H9 (cell line): ENCODE measurements at regions not wholly inside any gene's neighbourhood (a gene's known extent, or its start where the extent isn't known, plus 50 kb on each side); places are given as distances from the start of the nearest gene placed in this dataset.

Experiments
- DNase-seq: peaks from one replicate; pipeline ENCODE4 v3.0.0-alpha.2; 2017
- H2AFZ ChIP-seq: one replicate; pipeline ENCODE4 v1.6.1; 2013; ENCODE audit warnings: mild to moderate bottlenecking, low read length, control low read depth, moderate library complexity
- H2AK5ac ChIP-seq: 2 replicates; pipeline ENCODE4 v1.6.1; 2013; ENCODE audit warnings: low read length, control low read depth, mixed read lengths; ENCODE audit not compliant: insufficient read length
- H2BK120ac ChIP-seq: one replicate; pipeline ENCODE4 v1.6.1; 2013; ENCODE audit warnings: low read depth, mild to moderate bottlenecking, low read length, control low read depth, inconsistent platforms; ENCODE audit not compliant: poor library complexity, severe bottlenecking
- H2BK12ac ChIP-seq: 2 replicates; pipeline ENCODE4 v1.6.1; 2013; ENCODE audit warnings: low read length, control low read depth, mixed read lengths, low read depth; ENCODE audit not compliant: insufficient read length
- H2BK15ac ChIP-seq: 2 replicates; pipeline ENCODE4 v1.6.1; 2013; ENCODE audit warnings: low read depth, low read length, control low read depth
- H2BK20ac ChIP-seq: one replicate; pipeline ENCODE4 v1.6.1; 2013; ENCODE audit warnings: low read depth, mild to moderate bottlenecking, low read length, control low read depth, inconsistent platforms; ENCODE audit not compliant: poor library complexity, severe bottlenecking
- H2BK5ac ChIP-seq: 2 replicates; pipeline ENCODE4 v1.6.1; 2013; ENCODE audit warnings: low read length, control low read depth, mixed read lengths; ENCODE audit not compliant: insufficient read length
- H3K14ac ChIP-seq: 2 replicates; pipeline ENCODE4 v1.6.1; 2013; ENCODE audit warnings: low read length, control low read depth; ENCODE audit not compliant: insufficient read depth
- H3K18ac ChIP-seq: 2 replicates; pipeline ENCODE4 v1.6.1; 2013; ENCODE audit warnings: low read depth, mild to moderate bottlenecking, mixed read lengths, low read length, control low read depth; ENCODE audit not compliant: insufficient read length
- H3K23ac ChIP-seq: 2 replicates; pipeline ENCODE4 v1.6.1; 2013; ENCODE audit warnings: low read length, control low read depth, mixed read lengths, low read depth; ENCODE audit not compliant: insufficient read length
- H3K23me2 ChIP-seq: 2 replicates; pipeline ENCODE4 v1.6.1; 2013; ENCODE audit warnings: low read depth, mild to moderate bottlenecking, mixed read lengths, low read length, control low read depth; ENCODE audit not compliant: insufficient read length, poor library complexity, severe bottlenecking
- H3K27ac ChIP-seq: 2 replicates; pipeline ENCODE4 v1.5.1; 2013; ENCODE audit warnings: low read length, control low read depth, mixed read lengths, low read depth; ENCODE audit not compliant: insufficient read length
- H3K27me3 ChIP-seq: 2 replicates; pipeline ENCODE4 v1.6.1; 2013; ENCODE audit warnings: low read length, control low read depth, inconsistent platforms; ENCODE audit not compliant: insufficient read depth
- H3K4ac ChIP-seq: 2 replicates; pipeline ENCODE4 v1.6.1; 2013; ENCODE audit warnings: low read depth, mild to moderate bottlenecking, control low read depth, inconsistent platforms, low read length, moderate library complexity
- H3K4me1 ChIP-seq: 2 replicates; pipeline ENCODE4 v1.6.1; 2013; ENCODE audit warnings: low read length, control low read depth, inconsistent platforms; ENCODE audit not compliant: insufficient read depth
- H3K4me2 ChIP-seq: 2 replicates; pipeline ENCODE4 v1.6.1; 2013; ENCODE audit warnings: low read length, control low read depth, mixed read lengths; ENCODE audit not compliant: insufficient read length, insufficient read depth
- H3K56ac ChIP-seq: 2 replicates; pipeline ENCODE4 v1.6.1; 2013; ENCODE audit warnings: low read depth, mild to moderate bottlenecking, mixed read lengths, low read length, control low read depth; ENCODE audit not compliant: insufficient read length
- H3K79me1 ChIP-seq: 2 replicates; pipeline ENCODE4 v1.6.1; 2013; ENCODE audit warnings: low read depth, mild to moderate bottlenecking, moderate library complexity, low read length, control low read depth, inconsistent platforms; ENCODE audit not compliant: insufficient read depth, poor library complexity, severe bottlenecking
- H3K79me2 ChIP-seq: 2 replicates; pipeline ENCODE4 v1.6.1; 2013; ENCODE audit warnings: low read length, control low read depth, inconsistent platforms; ENCODE audit not compliant: insufficient read depth
- H3K9ac ChIP-seq: 2 replicates; pipeline ENCODE4 v1.6.1; 2013; ENCODE audit warnings: low read length, control low read depth, mixed read lengths; ENCODE audit not compliant: insufficient read length; ENCODE audit errors: extremely low read depth
- H3K9me3 ChIP-seq: one replicate; pipeline ENCODE4 v1.6.1; 2013; ENCODE audit warnings: low read depth, low read length, inconsistent platforms; ENCODE audit not compliant: control insufficient read depth
- H3T11ph ChIP-seq: one replicate; pipeline ENCODE4 v1.6.1; 2013; ENCODE audit warnings: mild to moderate bottlenecking, low read length, control low read depth, inconsistent platforms
- H4K20me1 ChIP-seq: one replicate; pipeline ENCODE4 v1.6.1; 2013; ENCODE audit not compliant: control insufficient read depth, insufficient read length, insufficient read depth
- H4K5ac ChIP-seq: 2 replicates; pipeline ENCODE4 v1.6.1; 2013; ENCODE audit warnings: low read depth, mild to moderate bottlenecking, mixed read lengths, low read length, control low read depth; ENCODE audit not compliant: insufficient read length
- H4K8ac ChIP-seq: replicated peaks from 2 replicates; pipeline ENCODE4 v1.6.1; 2013; ENCODE audit warnings: low read length, control low read depth, mixed read lengths, low read depth; ENCODE audit not compliant: insufficient read length
- H4K91ac ChIP-seq: 2 replicates; pipeline ENCODE4 v1.6.1; 2013; ENCODE audit warnings: low read depth, mild to moderate bottlenecking, moderate library complexity, mixed read lengths, low read length, control low read depth; ENCODE audit not compliant: insufficient read length
- H3K27ac Mint-ChIP-seq, 3 experiments: 2 replicates in 2 of 3; 3 replicates in 1 of 3; pipeline ENCODE4 v1.8.0; 2020 to 2021; ENCODE audit warnings: mixed read lengths in 3 of 3, mild to moderate bottlenecking in 1 of 3, moderate library complexity in 1 of 3
- H3K27me3 Mint-ChIP-seq: 2 replicates; pipeline ENCODE4 v1.8.0; 2021; ENCODE audit warnings: low read depth, mild to moderate bottlenecking, moderate library complexity, mixed read lengths
- H3K36me3 Mint-ChIP-seq, 3 experiments: 2 replicates in 2 of 3; 3 replicates in 1 of 3; pipeline ENCODE4 v1.8.0; 2020 to 2021; ENCODE audit warnings: low read depth in 3 of 3, mixed read lengths in 3 of 3; ENCODE audit not compliant: insufficient read depth in 1 of 3
- H3K4me1 Mint-ChIP-seq, 2 experiments: 2 replicates each; pipeline ENCODE4 v1.8.0; 2020; ENCODE audit warnings: mixed read lengths in 2 of 2
- H3K4me3 Mint-ChIP-seq, 2 experiments: 2 replicates in 1 of 2; 3 replicates in 1 of 2; pipeline ENCODE4 v1.8.0; 2020 to 2021; ENCODE audit warnings: mild to moderate bottlenecking in 2 of 2, mixed read lengths in 2 of 2, moderate library complexity in 1 of 2
- H3K9me3 Mint-ChIP-seq, 2 experiments: 2 replicates in 1 of 2; 3 replicates in 1 of 2; pipeline ENCODE4 v1.8.0; 2020; ENCODE audit warnings: mild to moderate bottlenecking in 2 of 2, mixed read lengths in 2 of 2, moderate library complexity in 1 of 2
- CTCF ChIP-seq: fragments of 200-600 bp; sonication (generic); conservative IDR thresholded peaks from 3 replicates; pipeline ENCODE4 v1.8.0; 2021; ENCODE audit warnings: antibody characterized with exemption, mild to moderate bottlenecking
- WGBS: extraction: QIAGEN DNeasy Blood & Tissue Kit; methylation state at CpG from one replicate; pipeline ENCODE4 v1.1.7; 2013; ENCODE audit warnings: missing lambda C conversion rate, low lambda C conversion rate, mixed read lengths; ENCODE audit not compliant: insufficient read length; ENCODE audit errors: extremely low coverage; 5-methylcytosine and 5-hydroxymethylcytosine counted together

- Histone ChIP-seq H3T11ph (no peak overlapping the region), H3K27ac (no peak overlapping the region), H3K79me2 (no peaks in the 10 kb centered on the region), H3K23ac (no peak overlapping the region), H3K4me1 (no peaks in the 10 kb centered on the region), H3K27me3 (no peaks in the 10 kb centered on the region), H2BK12ac (no peak overlapping the region), H2BK15ac (no peak overlapping the region), H3K56ac (no peak overlapping the region), H4K5ac (no peak overlapping the region), H3K4ac (no peak overlapping the region), H3K9ac (no peak overlapping the region), H3K18ac (no peak overlapping the region), H2AK5ac (no peak overlapping the region), H2AFZ (no peak overlapping the region), H4K91ac (no peak overlapping the region), H3K4me2 (no peak overlapping the region), H3K79me1 (no peaks in the 10 kb centered on the region), H3K9me3 (no peaks in the 10 kb centered on the region), H4K8ac (no peak overlapping the region), H2BK120ac (no peak overlapping the region), H2BK20ac (no peak overlapping the region), H4K20me1 (no peaks in the 10 kb centered on the region), H2BK5ac (no peak overlapping the region), H3K23me2 (no peaks in the 10 kb centered on the region), H3K14ac (no peak overlapping the region)
- H3K4me1 Mint-ChIP-seq, result no peaks in the 10 kb centered on the region
- H3K4me3 Mint-ChIP-seq, result no peak overlapping the region
- no peak for DNase-seq
- H3K27me3 Mint-ChIP-seq, result no peaks in the 10 kb centered on the region
- no peak overlapping the region for H3K27ac Mint-ChIP-seq
- no peak for TF ChIP-seq CTCF
- no peaks in the 10 kb centered on the region for H3K36me3 Mint-ChIP-seq
- no CpG with 5 or more reads among the region's 5 CpGs for WGBS
- H3K9me3 Mint-ChIP-seq, result peaks cover 0 to 4% of the 10 kb centered on the region in 2 experiments; a peak in 3 of 5 replicates
Measured at GRCh38 chr16:59697236-59697635, 963.1 kb upstream of the GOT2 start.
